ENCODE measurements at regions not wholly inside any gene's neighbourhood (a gene's known extent, or its start where the extent isn't known, plus 50 kb on each side); places are given as distances from the start of the nearest gene placed in this dataset.

GRCh38 chr6:19929312-19929711 is 92.1 kb downstream of the ID4 start (continued):
- TF ChIP-seq BCL3 (IDR thresholded peaks at IDR 0.05; ENCODE audit: borderline replicate concordance, insufficient read depth, low read depth, low read length, poor library complexity, severe bottlenecking), result no peak

GRCh38 chr6:19934996-19935591 is 97.9 kb downstream of the ID4 start:
- TF ChIP-seq JUND (IDR thresholded peaks at IDR 0.05; ENCODE audit: low read depth, low read length) (no peak), CBX3 (IDR thresholded peaks at IDR 0.05; ENCODE audit: borderline replicate concordance, low read depth) (no peak), MXI1 (IDR thresholded peaks at IDR 0.05; ENCODE audit: low read depth, low read length) (no peak), RB1 (IDR thresholded peaks at IDR 0.05; ENCODE audit: borderline replicate concordance) (no peak), CEBPB (IDR thresholded peaks at IDR 0.05; ENCODE audit: borderline replicate concordance in 1 of 2, low read depth in 2 of 2, low read length in 2 of 2) (no peak), BACH1 (IDR thresholded peaks at IDR 0.05; ENCODE audit: borderline replicate concordance) (no peak), DPF2 (IDR thresholded peaks at IDR 0.05) (no peak), TBL1XR1 (IDR thresholded peaks at IDR 0.05; ENCODE audit: low read depth, low read length) (no peak), RCOR1 (conservative IDR thresholded peaks at IDR 0.05; ENCODE audit: low read depth, low read length) (no peak), MEF2B (IDR thresholded peaks at IDR 0.05; ENCODE audit: partially characterized antibody, poor library complexity, severe bottlenecking) (no peak), FOS (IDR thresholded peaks at IDR 0.05; ENCODE audit: borderline replicate concordance, extremely low read depth, insufficient read length) (no peak), HDGF (IDR thresholded peaks at IDR 0.05) (no peak), NR2C2 (IDR thresholded peaks at IDR 0.05; ENCODE audit: borderline replicate concordance, control insufficient read depth, insufficient read length, low read depth) (no peak), ZNF217 (IDR thresholded peaks at IDR 0.05) (no peak), RBBP5 (conservative IDR thresholded peaks at IDR 0.05) (no peak), KLF5 (IDR thresholded peaks at IDR 0.05; ENCODE audit: partially characterized antibody) (no peak), IKZF2 (IDR thresholded peaks at IDR 0.05) (no peak), IRF4 (IDR thresholded peaks at IDR 0.05; ENCODE audit: low read depth, low read length) (no peak), ZNF687 (IDR thresholded peaks at IDR 0.05) (no peak)
- intact Hi-C loops (cut with micrococcal nuclease; ENCODE audit: unreplicated experiment), result no loop called here
- no peak overlapping the region for H3K4me3 ChIP-seq
- ChIA-PET SMC1A (ENCODE audit: uncharacterized antibody, unreplicated experiment) (no interaction called here), RAD21 (ENCODE audit: unreplicated experiment) (no interaction called here), POLR2A (no interaction called here), CTCF (no interaction called here)
- H3K4me1 ChIP-seq (ENCODE audit: control insufficient read depth, insufficient read depth, low read length), result no peaks in the 10 kb centered on the region
- no peaks in the 10 kb centered on the region for H3K27me3 ChIP-seq (replicated peaks in 1 of 2; ENCODE audit: control insufficient read depth in 2 of 2, insufficient read depth in 2 of 2, low read length in 1 of 2)
- 26% methylated on average over 5 of the region's 5 CpGs for WGBS (ENCODE audit: insufficient coverage, insufficient replicate concordance, low lambda C conversion rate, missing lambda C conversion rate)
- ATAC-seq (no peak), FAIRE-seq (no peak), DNase-seq (ENCODE audit: low read depth, low spot score) (no peak)
- no peaks in the 10 kb centered on the region for H3K79me2 ChIP-seq (ENCODE audit: control insufficient read depth, insufficient read depth, low read length)
- H3K27ac ChIP-seq (ENCODE audit: control insufficient read depth, insufficient read depth), result no peak overlapping the region
- H3K9me3 ChIP-seq (replicated peaks; ENCODE audit: control insufficient read depth, insufficient read depth, low read length), result no peaks in the 10 kb centered on the region
- in situ Hi-C loops (cut with MboI), result no loop called here
- no TSS peak for BruUV-seq (replicated peaks)
- H4K20me1 ChIP-seq (ENCODE audit: control insufficient read depth, insufficient read depth), result no peaks in the 10 kb centered on the region
- no peak overlapping the region for H3K9ac ChIP-seq (ENCODE audit: control insufficient read depth, insufficient read depth, low read length)
- no peaks in the 10 kb centered on the region for H3K36me3 ChIP-seq (ENCODE audit: control insufficient read depth in 2 of 2, insufficient read depth in 2 of 2, low read length in 1 of 2)
- no peak overlapping the region for H3K4me2 ChIP-seq (ENCODE audit: control insufficient read depth, insufficient read depth)
- no peak overlapping the region for H2AFZ ChIP-seq (ENCODE audit: control insufficient read depth, low read depth, low read length)

Measured in GM12878 (cell line).